ENCODE measurements at regions not wholly inside any gene's neighbourhood (a gene's known extent, or its start where the extent isn't known, plus 50 kb on each side); places are given as distances from the start of the nearest gene placed in this dataset.

DNA sequence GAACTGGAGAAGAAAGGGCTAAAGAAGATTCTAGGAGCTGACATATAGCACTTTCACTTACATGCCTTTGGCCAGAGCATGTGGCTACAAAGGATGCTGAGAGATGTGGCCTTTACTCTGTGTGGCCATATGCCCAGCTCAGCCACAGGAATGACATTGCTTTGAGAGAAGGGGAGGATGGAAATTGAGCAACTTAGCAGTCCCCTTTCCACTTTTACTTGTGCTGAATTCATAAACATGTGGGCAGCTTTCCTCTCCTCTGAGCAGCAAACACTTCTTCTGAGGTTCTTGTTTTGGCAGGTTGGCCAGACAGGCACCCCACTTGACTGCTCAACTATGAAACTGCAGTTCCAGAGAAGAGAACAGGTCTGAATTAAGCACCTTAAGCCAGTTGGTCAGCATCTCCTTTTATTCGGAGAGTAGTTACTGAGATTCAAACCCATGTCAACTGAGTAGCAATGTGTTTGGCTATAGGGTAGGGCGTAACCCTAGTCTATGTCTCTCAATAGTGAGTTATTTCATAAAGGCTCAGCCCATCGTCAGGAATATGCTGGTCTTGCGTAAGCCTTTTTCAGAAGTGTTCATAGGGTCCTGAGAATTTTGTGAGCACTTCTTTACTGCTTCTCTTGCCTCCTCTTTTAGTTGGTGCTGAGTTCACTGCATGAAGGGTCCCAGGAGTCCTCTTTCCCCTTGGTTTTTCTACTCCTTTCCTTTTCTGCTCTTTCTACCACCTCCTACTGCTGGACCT lies 134.5 kb downstream of the PALM2AKAP2 start:
- no peak for DNase-seq

GRCh38 chr9:109916316-109916715 lies 136.3 kb downstream of the PALM2AKAP2 start:
- DNase-seq: no peak

GRCh38 chr9:109918339-109919163 lies 138.6 kb downstream of the PALM2AKAP2 start:
- DNase-seq: peak; percentile 68

- DNase-seq: no peak
Measured at GRCh38 chr9:109919736-109920408, 139.9 kb downstream of the PALM2AKAP2 start.

DNA sequence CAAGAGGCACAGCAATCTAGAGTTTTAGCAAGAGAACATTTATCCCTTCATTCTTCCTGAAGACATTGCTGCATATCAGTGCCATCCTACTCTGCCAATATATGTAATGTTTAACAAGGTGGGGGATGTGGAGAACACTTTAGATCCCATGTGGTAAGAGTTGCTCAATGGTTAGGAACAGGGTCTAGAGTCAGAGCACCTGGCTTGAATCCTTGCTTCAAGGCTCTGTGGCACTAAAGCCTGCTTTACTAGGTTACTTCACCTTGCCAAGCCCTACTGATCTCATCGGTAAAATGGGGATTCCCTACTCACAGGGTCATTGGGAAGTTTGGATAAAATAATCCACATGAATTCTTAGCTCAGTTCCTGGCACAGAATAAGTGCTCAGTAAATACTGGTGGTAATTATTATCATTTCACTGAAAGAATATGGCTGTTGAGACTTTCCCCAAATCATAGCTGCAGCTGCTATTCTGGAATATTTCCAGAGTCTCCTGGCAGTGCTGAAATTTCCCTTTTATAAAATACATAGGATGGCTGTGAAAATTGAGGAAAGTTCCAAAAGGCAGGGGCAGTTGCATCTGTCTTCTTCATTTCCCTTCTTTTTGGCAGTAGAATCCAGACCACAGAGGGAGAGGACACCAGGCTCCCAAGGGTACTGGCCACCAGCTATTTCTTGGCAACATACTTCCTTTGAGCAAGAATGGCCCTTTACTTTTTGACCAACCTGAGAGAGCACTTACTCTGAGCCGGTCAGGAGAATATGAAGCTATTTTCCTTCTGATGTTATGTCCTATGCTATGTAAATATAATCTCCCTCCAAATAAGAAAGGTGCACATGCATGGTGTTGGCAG lies 142.8 kb downstream of the PALM2AKAP2 start:
- DNase-seq: no peak

DNA sequence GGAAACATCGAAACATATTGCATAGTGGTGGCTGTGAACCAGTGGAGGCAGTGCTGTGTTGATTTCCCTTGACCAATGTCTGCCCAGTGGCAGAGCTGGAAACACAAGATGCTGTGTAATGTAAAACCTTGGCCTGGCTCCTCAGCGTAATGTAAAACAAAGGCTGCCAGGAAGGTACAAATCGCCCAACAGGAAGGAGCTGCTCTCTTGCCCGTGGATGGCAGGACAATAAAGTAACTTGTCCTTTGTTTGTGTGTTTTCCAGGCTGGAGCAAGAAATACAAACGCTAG lies 143.4 kb downstream of the PALM2AKAP2 start:
- DNase-seq: no peak

DNA sequence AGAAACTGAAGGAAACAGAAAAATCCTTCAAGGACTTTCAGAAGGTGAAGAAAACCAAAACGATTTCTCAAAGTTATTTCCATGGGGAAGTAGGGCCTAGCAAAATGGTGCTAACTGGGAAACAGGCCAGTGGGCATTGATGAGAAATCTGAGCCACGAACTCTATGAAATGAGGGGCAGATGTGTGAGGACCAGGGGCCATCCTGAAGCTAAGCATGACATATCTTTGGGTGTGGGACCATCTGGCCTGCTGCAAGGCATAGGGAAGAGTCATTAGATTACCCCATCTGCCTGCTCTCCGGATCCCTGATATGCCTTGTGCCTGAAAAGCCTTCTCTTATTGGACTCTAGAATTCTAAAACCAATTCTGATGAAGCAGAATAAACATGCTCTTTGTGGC lies 143.8 kb downstream of the PALM2AKAP2 start:
- DNase-seq: no peak

GRCh38 chr9:109925799-109926198 lies 145.8 kb downstream of the PALM2AKAP2 start:
- no peak for DNase-seq

DNA sequence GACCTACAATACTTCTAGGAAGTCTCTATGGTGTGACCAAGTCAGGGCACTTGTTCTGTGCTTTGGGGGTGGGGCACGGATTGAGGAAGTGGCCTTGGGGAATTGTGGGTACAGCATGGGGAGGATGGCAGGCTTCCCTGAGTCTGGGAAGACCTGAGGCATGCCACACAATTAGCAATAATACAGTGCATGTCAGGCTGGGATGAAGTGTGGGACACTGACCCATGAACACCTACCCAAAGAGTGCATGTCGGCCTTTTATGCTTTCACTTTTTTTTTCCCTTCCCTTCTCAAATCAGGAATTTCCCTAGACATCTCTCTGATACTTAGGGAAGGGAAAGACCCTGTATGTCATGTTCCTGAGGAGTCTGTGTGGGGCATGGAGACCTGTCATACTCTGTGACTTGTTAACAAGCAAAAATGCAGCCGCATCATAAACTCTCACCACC lies 146.4 kb downstream of the PALM2AKAP2 start:
- DNase-seq: no peak

- no peak for DNase-seq
Measured at GRCh38 chr9:109931623-109932022, 151.6 kb downstream of the PALM2AKAP2 start.

- DNase-seq: no peak
Measured at GRCh38 chr9:109934136-109934856, 154.3 kb downstream of the PALM2AKAP2 start.

GRCh38 chr9:109934857-109935215 lies 154.8 kb downstream of the PALM2AKAP2 start:
- no peak for DNase-seq

GRCh38 chr9:109935406-109936087 lies 155.5 kb downstream of the PALM2AKAP2 start:
- no peak for DNase-seq

GRCh38 chr9:109937861-109938453 lies 158.0 kb downstream of the PALM2AKAP2 start:
- no peak for DNase-seq

DNA sequence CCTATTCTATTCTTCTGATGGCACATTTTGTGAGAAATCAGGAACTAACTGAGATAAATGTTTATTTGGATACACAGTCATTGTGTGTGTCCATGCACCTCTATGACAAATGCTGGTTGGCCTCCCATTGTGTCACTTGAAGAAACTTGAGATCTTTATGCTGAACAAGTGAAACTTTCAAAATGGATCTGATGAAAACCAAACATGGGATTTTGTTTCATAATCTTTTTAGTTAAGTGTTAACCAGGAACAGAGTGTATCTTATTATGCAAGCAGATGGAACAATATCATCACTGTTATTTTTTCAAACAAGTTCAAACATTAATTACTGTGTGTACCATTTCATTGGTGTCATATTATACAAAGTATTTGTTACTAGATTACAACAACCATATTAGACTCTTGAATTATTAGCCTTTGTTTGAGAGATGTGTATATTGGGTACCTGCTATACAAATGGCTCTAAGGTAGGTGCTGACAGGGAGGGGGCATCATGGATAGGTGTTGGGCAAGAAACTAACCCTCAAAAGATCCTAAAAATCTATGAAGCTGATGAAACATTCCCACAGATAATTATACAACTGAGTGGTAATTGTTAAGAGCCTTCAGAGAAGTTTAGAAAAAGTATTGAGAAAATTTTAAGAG lies 159.8 kb downstream of the PALM2AKAP2 start:
- DNase-seq: no peak

DNA sequence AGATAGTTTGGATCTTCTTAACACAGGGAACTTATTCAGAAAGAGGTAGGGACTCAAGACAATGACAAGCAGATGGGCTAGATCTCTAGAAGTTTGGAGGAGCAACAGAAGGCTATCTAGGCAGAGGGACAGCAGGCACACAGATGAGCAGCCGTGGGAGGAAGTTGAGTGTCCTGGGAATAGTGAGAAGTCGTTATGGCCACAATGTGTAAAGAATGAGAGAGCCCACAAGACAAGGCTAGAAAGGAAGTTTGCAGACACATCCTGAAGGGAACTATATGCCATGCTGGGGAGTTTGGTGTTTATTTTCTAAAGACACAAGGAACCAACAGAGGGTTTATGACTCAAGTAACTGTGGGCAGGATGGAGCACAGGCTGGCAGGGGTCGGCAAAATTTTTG lies 160.6 kb downstream of the PALM2AKAP2 start:
- no peak for DNase-seq

DNA sequence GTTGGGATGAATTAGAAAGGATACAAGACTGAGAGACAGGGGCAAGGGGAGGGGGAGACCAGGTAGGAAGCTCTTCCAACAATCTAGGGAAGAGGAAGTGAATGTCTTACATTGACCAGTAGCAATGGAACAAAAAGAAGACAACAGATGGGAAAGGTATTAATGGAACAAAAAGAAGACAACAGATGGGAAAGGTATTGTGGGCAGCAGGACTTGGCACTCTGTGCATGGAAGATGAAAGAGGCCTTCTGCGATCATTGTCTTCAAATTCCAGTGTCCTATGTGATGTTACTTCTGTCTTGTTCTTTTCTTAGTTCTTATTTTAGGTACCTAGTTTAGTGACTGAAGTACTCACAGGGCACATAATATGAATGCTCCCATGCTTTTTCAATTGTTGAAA lies 161.8 kb downstream of the PALM2AKAP2 start:
- DNase-seq: no peak

- no peak for DNase-seq
Measured at GRCh38 chr9:109945573-109945972, 165.6 kb downstream of the PALM2AKAP2 start.

GRCh38 chr9:109948453-109948852 lies 168.5 kb downstream of the PALM2AKAP2 start:
- DNase-seq: no peak

DNA sequence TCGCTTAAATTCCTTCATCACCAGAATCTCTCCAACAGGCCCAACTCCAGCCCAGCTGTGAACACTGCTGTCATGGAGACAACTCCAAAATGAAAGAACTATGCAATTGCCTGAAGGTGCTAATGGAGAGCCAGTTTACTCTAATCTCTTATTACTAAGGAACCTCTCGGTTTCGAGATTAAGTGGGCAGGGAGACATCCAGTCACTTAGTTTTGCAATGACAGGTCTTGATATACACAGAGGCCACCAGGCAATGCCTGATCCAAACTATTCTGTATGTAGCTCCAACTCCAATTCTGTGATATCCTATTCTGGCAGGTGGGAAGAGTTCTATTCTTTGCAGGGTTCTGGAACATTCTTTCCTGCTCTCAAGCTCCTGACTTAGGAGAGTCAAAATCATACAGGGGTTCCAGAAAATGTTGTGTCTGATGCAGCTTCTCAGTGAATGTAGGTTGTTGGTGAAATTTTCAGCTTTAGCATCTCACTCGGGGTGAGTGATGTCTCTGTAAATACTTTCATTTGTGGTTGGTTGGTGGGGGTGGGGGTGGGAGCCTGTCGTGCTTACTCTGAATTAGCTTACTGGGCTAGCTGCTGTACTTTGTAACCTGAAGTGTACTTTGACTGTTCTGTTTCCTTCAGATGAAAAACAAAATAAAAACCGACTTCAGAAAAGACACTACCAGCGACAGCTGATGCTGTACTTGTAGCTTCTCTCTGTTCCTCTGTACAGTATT lies 170.9 kb downstream of the PALM2AKAP2 start:
- DNase-seq: no peak
